ENCODE measurements at regions not wholly inside any gene's neighbourhood (a gene's known extent, or its start where the extent isn't known, plus 50 kb on each side); places are given as distances from the start of the nearest gene placed in this dataset.

GRCh38 chr21:14673649-14674048, 127.5 kb upstream of the SAMSN1 start:
- TF ChIP-seq CTCF (IDR thresholded peaks at IDR 0.05; ENCODE audit: insufficient read depth, low read depth, low read length) (no peak), EZH2 (IDR thresholded peaks at IDR 0.05; ENCODE audit: insufficient read depth, low read length) (no peak)

Data from astrocyte (in vitro differentiated cells and primary cell).